ENCODE measurements at regions not wholly inside any gene's neighbourhood (a gene's known extent, or its start where the extent isn't known, plus 50 kb on each side); places are given as distances from the start of the nearest gene placed in this dataset.

DNA sequence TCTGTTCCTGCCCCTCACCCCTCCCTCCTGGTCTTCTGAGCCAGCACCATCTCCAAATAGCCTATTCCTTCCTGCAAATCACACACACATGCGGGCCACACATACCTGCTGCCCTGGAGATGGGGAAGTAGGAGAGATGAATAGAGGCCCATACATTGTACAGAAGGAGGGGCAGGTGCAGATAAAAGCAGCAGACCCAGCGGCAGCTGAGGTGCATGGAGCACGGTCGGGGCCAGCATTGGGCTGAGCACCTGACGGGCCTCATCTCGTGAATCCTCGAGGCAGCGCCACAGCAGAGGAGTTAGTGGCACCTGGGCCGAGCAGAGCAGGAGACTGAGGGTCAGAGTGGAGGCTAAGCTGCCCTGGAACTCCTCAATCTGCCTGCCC, 941.8 kb downstream of the BRD1 start (continued):
- TF ChIP-seq NFE2L2 (IDR thresholded peaks at IDR 0.05; ENCODE audit: low read depth, low read length), result no peak
- TF ChIP-seq, protein P1, sequence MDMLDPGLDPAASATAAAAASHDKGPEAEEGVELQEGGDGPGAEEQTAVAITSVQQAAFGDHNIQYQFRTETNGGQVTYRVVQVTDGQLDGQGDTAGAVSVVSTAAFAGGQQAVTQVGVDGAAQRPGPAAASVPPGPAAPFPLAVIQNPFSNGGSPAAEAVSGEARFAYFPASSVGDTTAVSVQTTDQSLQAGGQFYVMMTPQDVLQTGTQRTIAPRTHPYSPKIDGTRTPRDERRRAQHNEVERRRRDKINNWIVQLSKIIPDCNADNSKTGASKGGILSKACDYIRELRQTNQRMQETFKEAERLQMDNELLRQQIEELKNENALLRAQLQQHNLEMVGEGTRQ (IDR thresholded peaks at IDR 0.05; ENCODE audit: low read depth, low read length), result no peak

DNA sequence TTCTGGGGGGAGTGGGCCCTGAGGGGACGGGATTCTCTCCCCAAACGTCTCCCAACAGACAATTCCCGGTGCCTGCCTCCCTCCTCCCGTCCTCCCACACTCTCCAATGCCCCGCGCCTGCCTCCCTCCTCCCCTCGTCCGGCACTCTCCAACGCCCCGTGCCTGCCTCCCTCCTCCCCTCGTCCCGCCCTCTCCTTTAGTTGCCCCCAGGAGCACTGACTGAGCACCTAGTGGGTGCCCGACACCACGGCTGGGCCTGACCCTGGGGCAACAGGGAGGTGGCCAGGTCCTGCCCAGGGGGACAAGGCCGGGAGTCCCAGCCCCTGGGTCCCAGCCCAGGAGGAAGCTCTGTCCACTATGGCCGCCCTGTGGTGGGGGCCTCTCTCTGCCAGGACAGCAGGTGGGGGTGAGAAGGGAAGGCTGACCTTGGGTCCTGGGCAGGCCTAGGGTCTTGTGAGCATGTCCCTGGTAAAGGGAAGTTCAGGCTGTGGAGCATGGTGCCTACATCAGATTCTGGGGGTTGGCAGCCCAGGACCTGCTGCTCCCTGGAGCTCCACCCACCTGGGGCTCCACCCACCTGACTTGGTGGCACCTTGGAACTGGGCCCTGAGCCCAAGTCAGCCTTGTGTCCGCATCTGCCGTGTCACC, 942.3 kb downstream of the BRD1 start:
- in situ Hi-C loops (cut with MboI; ENCODE audit: low sequenced_read_pairs) (no loop called here), dilution Hi-C loops (cut with HindIII; ENCODE audit: low sequenced_read_pairs, unreplicated experiment) (no loop called here), intact Hi-C loops (cut with micrococcal nuclease) (no loop called here)
- no peaks in the 10 kb centered on the region for H3K36me3 ChIP-seq (ENCODE audit: control insufficient read depth, insufficient read depth, low read length)
- no peak overlapping the region for H2AK9ac ChIP-seq (replicated peaks; ENCODE audit: low read depth, low read length, poor library complexity)
- no peak overlapping the region for H3K23ac ChIP-seq (ENCODE audit: low read depth, low read length)
- H4K8ac ChIP-seq (ENCODE audit: low read depth in 2 of 2, low read length in 2 of 2), result no peak overlapping the region
- no peak overlapping the region for H4K5ac ChIP-seq (ENCODE audit: low read depth, low read length)
- no peaks in the 10 kb centered on the region for H3K27me3 ChIP-seq (ENCODE audit: control insufficient read depth, insufficient read depth, low read length)
- peaks cover 59% of the 10 kb centered on the region for H3K9me3 ChIP-seq (ENCODE audit: control insufficient read depth, insufficient read depth, low read length)
- no peak overlapping the region for H3K4me3 ChIP-seq (ENCODE audit: insufficient read depth, low read depth, low read length)
- no peak overlapping the region for H2AK5ac ChIP-seq (ENCODE audit: low read depth, low read length)
- no peaks in the 10 kb centered on the region for H3K9me1 ChIP-seq (ENCODE audit: insufficient read depth, low read length)
- no peak overlapping the region for H3K18ac ChIP-seq (ENCODE audit: low read depth, low read length)
- no TSS peak for BruUV-seq (replicated peaks)
- no peaks in the 10 kb centered on the region for H3K79me1 ChIP-seq (ENCODE audit: low read depth in 1 of 2, low read length in 2 of 2)
- ChIA-PET CTCF (no interaction called here), POLR2A (ENCODE audit: unreplicated experiment) (no interaction called here)
- no peak overlapping the region for H2BK5ac ChIP-seq (ENCODE audit: low read depth, low read length, poor library complexity, severe bottlenecking)
- no peaks in the 10 kb centered on the region for H4K20me1 ChIP-seq (ENCODE audit: insufficient read depth, low read length)
- no peak overlapping the region for H2BK120ac ChIP-seq (ENCODE audit: low read depth, low read length)
- no peak overlapping the region for H3K56ac ChIP-seq (ENCODE audit: extremely low read depth, insufficient read depth, low read length)
- ATAC-seq (ENCODE audit: low read depth) (no peak), DNase-seq (no peak)
- no peak overlapping the region for H2BK20ac ChIP-seq (ENCODE audit: low read depth, low read length)
- no peak overlapping the region for H3K27ac ChIP-seq (ENCODE audit: insufficient read depth, low read length)
- H2BK15ac ChIP-seq (ENCODE audit: low read depth, low read length), result no peak overlapping the region
- H2AFZ ChIP-seq (replicated peaks; ENCODE audit: low read length, poor library complexity), result no peak overlapping the region
- H3K9ac ChIP-seq (ENCODE audit: low read depth, low read length), result no peak overlapping the region
- WGBS, 2 experiments (ENCODE audit: extremely low coverage in 2 of 2, insufficient read length in 1 of 2), result 80% methylated on average over 1 of the region's 18 CpGs; no CpG with 5 or more reads in 1 of the 2 experiments
- no peak overlapping the region for H3K4me2 ChIP-seq (ENCODE audit: low read depth, low read length)
- no peaks in the 10 kb centered on the region for H3K4me1 ChIP-seq (ENCODE audit: control insufficient read depth, insufficient read depth, low read length)
- H4K91ac ChIP-seq (ENCODE audit: insufficient read depth, low read depth, low read length), result no peak overlapping the region
- H3K4ac ChIP-seq (ENCODE audit: low read depth, low read length), result no peak overlapping the region
- no peak overlapping the region for H3K14ac ChIP-seq (replicated peaks; ENCODE audit: low read depth, low read length)
- TF ChIP-seq SMC3 (IDR thresholded peaks at IDR 0.05; ENCODE audit: low read depth, low read length), result no peak
- TF ChIP-seq, protein P2, sequence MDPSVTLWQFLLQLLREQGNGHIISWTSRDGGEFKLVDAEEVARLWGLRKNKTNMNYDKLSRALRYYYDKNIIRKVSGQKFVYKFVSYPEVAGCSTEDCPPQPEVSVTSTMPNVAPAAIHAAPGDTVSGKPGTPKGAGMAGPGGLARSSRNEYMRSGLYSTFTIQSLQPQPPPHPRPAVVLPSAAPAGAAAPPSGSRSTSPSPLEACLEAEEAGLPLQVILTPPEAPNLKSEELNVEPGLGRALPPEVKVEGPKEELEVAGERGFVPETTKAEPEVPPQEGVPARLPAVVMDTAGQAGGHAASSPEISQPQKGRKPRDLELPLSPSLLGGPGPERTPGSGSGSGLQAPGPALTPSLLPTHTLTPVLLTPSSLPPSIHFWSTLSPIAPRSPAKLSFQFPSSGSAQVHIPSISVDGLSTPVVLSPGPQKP (IDR thresholded peaks at IDR 0.05; ENCODE audit: borderline replicate concordance, low read depth, low read length), result no peak
- TF ChIP-seq CEBPB (IDR thresholded peaks at IDR 0.05; ENCODE audit: low read depth, low read length), result no peak
- no peak for TF ChIP-seq POLR2A (IDR thresholded peaks at IDR 0.05; ENCODE audit: low read depth, low read length)
- TF ChIP-seq, protein P1 (IDR thresholded peaks at IDR 0.05; ENCODE audit: low read depth, low read length), result no peak
- no peak for TF ChIP-seq MXI1 (IDR thresholded peaks at IDR 0.05; ENCODE audit: borderline replicate concordance, low read depth, low read length)
- no peak for TF ChIP-seq FOS (IDR thresholded peaks at IDR 0.05; ENCODE audit: low read depth, low read length)
- TF ChIP-seq RCOR1 (IDR thresholded peaks at IDR 0.05; ENCODE audit: insufficient replicate concordance, low read length), result no peak
- no peak for TF ChIP-seq RFX5 (IDR thresholded peaks at IDR 0.05; ENCODE audit: low read depth, low read length)
- TF ChIP-seq NFE2L2 (IDR thresholded peaks at IDR 0.05; ENCODE audit: low read depth, low read length), result no peak
- no peak for TF ChIP-seq BHLHE40 (IDR thresholded peaks at IDR 0.05; ENCODE audit: low read depth, low read length)
- no peak for TF ChIP-seq CHD1 (IDR thresholded peaks at IDR 0.05; ENCODE audit: low read depth, low read length)
- no peak for TF ChIP-seq MAFK (IDR thresholded peaks at IDR 0.05; ENCODE audit: low read depth, low read length)
- no peak for TF ChIP-seq RAD21 (IDR thresholded peaks at IDR 0.05; ENCODE audit: low read length)

All from IMR-90 (cell line).